ENCODE measurements at regions not wholly inside any gene's neighbourhood (a gene's known extent, or its start where the extent isn't known, plus 50 kb on each side); places are given as distances from the start of the nearest gene placed in this dataset.
"Not testable (repeated sequence)": the region's sequence is repeated elsewhere in the genome, so short reads cannot be mapped to it uniquely, and the experiment has no call there.

DNA sequence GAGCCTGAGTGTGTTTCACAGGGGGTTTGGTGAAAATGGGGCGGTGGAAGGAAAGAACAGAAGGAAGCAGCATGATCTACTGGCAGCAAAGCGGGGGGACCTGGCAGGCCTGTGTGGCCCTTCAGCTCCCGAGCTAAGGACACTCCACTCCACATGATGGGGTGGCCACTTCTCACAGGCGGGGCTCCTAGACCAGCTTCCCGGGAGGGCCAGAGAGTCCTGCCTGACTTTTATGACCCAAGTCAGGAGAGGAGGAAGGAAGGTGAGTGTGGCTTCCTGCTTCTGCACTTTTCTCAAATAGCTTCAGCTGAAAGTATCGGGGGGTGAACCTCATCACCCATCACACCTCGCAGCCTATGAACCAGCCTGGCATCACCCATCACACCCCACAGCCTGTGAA lies 117.5 kb upstream of the AFDN start:
- no peak for DNase-seq (ENCODE audit: low read depth in 2 of 2)

DNA sequence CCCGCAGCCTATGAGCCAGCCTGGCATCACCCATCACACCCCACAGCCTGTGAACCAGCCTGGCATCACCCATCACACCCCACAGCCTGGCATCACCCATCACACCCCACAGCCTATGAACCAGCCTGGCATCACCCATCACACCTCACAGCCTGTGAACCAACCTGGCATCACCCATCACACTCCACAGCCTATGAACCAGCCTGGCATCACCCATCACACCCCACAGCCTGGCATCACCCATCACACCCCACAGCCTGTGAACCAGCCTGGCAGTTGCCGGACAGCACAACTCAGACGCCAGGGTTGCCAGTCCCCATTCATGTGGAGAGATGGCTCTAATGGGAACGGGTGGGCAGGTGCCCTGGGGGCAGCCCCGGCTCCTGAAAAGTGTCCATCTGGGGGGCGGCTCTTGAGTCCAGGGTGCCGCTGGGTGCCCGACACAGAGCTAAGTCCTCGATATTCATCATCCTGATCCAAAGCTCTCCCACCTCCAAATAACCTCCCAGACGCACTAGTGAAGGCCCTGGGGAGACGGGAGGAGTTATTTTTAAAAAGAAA lies 116.9 kb upstream of the AFDN start:
- not testable (repeated sequence) for DNase-seq (ENCODE audit: low read depth in 2 of 2)

DNA sequence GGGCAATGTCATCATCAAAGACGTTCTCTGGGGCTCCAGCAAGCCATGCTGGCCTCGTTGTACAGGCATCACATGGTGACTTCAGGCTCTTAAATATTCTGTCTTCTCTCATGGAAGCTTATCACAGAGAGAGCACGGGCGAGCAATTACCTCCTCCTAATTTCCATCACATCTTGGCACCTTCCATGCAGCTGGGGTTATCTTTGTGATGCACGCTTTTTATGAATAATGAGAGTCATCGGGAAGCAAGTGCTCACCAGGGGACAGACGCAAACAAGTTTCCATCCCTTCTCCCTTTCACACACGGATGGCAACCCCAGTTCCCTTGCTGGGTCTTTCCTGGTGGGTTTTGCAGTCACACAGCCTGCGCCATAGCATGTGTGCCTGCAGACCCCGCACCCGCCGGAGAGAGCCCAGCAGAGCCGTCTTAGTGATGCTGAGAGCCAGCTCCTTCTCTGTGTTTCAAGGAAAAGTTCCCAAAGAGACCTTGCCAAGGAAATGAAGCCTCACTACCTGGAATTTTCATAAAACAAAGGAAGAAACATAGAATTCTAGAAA lies 116.3 kb upstream of the AFDN start:
- no peak for DNase-seq (ENCODE audit: low read depth in 2 of 2)

DNA sequence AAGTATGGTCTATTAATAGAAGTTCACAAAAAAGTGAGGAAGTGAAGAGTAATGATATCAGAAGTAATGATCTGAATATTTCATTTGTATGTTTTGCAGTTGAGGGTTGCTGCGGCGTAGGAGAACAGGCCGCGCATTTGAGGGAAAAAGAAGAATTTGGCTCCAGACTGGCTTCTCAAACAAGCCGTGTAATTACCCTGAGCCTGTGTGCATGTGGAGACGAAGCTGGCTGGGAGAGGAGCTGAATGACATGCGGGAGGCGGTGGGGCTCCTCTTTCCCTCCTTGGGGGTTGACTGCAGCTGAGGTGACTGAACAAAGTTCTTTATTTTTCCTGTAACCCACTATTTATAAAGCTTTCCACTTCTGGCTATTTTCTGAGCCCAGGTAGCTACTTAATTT lies 115.5 kb upstream of the AFDN start:
- DNase-seq (ENCODE audit: low read depth in 2 of 2): no peak

DNA sequence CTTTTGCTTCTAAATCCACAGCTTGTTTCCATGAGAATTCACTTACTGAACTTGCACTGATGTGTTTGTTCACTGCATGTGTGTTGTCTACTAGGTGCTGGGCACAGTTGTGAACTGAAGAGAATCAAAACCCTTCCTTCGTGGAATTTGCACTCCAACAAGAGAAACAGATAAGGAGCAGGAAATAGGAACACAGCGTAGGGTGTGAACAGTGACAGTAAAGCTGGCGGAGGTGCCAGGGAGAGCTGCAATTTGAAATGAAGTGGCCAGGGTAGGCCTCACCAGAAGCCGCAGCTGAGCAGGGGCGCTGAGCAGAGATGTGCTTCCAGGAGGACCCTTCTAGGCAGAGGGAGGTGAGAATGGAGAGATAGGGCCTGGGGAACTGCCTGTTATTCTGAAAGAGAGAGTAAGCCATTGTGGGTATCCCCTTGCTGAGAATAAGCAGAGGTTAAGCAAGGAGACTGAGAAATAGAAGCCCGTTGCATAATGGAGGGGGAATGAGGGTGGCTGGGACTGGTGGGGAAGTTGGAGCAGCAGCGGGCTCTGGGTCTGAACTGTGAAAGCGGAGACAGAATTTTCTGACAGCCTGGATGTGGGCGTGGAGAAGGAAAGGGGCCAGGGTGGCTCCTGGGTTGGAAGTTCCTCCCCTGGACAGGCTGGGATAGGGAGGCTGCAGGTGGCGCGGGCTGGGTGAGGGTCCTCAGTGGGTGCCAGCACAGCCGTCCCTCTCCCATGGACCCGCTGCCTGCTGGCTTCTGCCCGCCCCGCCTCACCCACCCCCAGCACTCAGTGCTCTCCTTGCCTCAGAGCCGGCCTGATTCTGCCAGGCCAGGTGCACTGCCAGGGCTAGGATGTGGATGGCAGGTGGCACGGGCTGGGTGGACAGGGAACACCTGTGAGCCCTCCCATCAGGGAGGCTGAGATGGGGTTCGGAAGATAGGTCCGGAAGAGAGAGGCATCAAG lies 114.7 kb upstream of the AFDN start:
- no peak for DNase-seq (ENCODE audit: low read depth in 2 of 2)

DNA sequence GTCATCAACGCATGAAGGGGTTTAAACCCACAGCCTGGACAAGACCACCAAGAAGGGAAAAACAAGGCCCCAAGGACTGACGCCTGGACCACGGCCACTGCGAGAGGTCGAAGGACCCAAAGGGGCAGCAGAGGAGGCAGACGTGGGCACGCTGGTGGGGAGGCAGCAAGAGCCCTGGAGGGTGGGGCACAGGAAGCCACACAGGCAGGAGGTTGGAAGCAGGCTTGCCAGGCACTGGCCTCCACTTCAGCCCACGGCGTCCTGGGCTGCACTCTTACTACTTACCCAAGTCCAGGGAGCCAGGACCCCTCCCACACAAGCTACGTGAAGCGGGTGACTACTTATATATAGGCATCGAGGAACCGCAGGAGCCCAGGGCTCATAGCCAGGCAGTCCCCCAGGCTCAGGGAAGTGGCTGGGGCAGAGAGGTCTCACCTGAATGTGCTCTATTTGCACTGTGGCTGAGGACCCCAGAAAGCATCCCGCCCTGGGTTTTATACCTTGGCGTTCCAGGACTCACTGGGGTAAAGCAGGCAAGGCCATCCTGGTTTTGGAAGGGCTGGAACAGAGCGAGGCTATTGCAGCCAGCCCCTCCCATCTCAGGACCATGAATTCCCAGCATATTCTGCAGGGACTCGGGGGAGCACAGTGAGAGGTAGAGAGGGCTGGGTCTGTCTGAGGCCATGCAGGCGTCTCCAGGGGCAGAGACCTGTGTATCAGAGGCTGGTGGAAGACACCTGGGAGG lies 113.8 kb upstream of the AFDN start:
- no peak for DNase-seq (ENCODE audit: low read depth in 2 of 2)

DNA sequence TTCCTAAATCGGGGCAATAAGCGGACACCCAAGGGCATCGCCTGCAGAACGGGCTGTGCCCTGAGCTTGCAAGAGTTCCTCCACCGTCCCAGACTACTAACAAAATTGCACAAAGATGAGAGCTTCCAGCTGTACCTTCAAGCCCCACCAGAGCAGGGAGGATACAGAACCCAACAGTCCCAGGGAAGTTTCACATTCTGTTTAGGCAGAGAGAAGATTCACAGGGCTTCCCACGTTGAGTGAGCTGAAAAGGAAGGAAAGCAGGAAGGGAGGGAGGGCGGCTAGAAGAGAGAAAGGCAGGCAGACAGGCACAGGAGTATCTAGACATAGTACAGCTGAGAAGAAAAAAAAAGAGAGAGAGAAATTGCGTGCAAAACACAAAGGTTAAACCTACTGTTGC lies 112.6 kb upstream of the AFDN start:
- no peak for DNase-seq (ENCODE audit: low read depth in 2 of 2)

DNA sequence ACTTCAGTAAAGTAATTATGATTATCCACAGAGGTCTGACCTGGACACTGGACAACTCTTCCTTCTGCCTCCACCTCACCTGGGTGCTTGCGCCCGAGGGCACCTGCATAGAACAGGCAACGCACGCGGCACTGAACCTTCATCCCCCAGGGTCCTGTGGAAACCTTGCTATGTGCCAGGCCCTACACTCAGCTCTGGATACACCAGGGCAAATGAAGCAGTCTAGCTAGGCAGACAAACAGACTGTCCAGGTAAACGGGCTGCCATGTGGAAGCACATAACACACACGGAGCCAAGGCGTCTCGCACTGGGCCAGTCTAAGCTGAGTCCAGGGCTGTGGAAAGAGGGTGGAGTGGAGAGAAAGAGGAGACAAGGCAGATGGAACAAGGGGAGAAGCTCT lies 109.3 kb upstream of the AFDN start:
- DNase-seq (ENCODE audit: low read depth in 2 of 2): no peak

DNA sequence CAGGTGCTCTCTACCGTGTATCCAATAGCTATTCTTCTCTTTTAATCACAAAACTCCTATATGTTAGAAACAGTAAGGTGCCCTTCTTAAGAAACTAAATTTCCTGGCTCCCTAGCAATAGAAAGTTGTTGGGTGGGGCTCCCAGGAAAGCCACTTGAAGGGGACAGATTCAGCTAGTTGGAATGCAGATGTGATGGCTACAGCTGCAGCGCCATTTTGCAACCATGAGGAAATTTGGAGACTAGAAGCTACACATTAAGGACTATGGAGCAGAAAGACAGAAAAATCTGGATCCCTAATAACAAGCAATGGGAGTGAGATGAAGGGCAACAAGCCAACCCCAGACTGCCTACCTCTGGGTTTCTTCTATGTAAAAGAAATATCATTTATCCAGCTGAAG lies 108.8 kb upstream of the AFDN start:
- DNase-seq (ENCODE audit: low read depth in 2 of 2): no peak

DNA sequence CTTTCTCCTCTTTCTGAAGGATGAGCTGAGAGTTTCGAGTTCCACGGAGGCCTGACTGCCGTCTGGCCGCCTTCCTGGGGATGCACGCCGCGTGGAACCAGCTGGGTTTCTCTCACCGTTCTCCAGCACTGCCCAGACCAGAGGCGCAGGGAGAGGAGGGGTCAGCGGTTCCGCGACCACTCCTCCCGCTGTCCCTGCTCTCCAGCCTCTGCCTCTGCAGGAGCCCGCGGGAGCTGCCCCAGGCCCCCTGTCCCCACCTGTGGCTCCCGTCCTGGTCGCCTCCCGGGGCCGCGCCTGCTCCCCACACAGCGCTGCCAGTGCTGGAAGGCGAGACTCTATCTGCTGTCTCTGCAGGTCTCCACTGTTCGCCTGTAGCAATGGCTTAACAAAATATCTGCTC lies 106.8 kb upstream of the AFDN start:
- no peak for DNase-seq (ENCODE audit: low read depth in 2 of 2)

DNA sequence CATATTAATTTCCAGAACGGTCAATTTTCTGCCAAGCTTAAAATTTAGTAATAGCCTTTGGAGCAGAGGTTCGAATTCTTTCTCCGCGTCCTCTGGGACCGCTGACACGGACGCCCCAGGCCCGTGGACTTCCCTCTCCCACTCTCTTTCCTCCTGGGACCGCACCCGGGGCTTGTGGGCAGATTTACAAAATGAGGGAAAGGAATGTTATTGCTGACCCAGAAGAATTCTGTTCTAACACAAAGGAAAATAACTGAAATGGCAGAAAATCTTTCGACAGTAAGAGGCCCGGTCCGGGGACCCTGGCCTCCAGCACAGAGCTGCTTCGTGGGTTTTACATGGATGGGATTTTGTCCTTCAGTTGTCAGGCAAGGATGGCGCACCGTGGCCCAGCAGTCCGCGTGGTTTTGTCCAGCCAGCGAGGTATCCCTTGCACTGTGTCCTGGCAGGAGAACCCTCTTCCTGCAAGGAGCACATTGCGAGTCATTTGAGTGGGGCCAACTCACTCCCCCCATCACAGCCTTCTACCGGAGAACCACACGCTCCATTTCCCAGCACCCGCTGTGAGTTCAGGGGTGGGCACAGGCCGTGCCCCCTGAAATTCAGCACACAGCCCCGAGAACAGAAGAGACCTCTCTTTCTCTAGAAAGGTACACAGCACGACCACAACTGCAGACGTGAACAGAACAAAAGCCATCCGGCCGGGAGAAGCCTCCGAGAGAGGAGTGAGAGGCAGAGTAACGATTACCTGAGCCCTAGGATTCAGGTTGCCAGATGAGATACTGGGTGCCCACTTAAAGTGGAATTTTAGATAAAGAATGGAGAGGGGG lies 106.0 kb upstream of the AFDN start:
- no peak for DNase-seq (ENCODE audit: low read depth in 2 of 2)

DNA sequence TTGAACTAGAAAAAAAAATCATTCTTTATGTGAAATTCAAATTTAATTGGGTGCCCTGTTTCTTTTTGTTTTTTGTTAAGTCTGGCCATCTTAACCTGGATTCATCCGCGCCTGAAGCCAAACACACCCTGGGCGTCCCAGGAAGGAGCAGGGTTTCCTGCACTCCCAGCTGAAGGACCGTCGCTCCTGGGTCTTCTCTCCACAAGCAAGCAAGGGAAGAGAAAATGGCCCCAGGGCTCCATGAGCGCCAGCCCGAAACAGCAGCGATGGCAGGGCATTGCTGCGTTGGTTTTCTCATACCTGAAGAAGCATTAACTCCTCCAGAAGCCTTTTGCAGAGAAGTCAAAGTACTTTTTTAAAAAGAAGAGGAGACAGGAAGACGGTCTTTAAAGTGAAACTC lies 105.4 kb upstream of the AFDN start:
- no peak for DNase-seq (ENCODE audit: low read depth in 2 of 2)

DNA sequence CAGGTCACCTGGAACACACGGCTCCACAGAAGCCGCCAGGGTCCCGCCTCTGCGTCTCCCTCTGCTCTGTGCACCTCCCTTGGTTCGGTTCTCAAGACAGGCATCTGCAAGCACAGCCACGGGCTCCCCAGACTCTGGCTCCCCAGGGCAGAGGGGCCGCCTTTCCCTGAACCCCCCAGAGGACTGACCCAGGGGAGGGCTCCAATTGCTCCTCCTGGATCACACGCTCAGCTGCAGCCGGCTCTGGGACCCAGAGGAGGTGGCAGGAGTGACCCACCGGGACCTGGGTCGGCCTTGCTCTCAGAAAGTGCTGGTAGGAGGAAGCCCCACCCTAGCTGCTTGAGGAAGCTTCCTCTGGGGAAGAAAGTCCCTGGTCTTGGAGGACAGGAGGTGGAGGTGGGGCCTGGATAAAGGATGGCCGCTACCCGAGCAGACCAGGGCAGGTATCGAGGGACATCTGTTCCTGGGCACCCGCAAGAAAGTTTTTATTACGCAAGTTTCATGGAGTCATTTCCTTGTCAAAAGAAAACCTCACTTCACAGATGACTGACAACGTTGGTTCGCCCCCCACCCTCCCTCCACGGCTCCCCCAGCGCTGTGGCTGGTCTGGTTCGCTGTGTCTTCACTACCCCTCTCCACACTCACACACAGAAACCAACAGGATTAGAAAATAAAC lies 103.9 kb upstream of the AFDN start:
- no peak for DNase-seq (ENCODE audit: low read depth in 2 of 2)

DNA sequence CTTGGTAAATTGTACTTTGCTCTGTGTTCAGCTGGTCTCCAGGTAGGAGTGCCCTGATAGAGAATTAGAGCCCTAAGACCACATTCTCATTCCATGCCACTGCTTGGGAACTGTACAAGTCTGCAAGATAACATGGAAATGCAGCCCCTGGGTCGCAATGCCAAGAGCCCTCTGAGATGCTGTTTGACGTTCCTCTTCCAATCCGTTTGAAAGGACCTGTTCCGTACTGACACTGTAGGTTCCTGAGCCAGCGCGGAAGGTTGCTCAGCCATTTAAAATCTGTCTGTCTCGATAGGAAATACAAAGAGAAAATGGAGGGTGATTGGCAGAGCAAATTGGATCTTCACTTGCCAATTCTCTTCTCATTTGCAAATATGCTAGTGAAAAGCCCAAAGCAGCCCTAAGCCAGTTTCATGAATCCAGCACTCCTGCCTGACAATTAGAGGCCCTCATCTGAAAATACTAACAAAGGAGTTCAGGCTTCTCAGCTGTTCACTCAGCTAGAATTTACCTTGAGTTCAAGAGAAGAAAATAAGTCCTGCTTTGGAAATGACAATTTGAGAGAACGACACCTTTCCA lies 100.6 kb upstream of the AFDN start:
- DNase-seq (ENCODE audit: low read depth in 2 of 2): no peak

DNA sequence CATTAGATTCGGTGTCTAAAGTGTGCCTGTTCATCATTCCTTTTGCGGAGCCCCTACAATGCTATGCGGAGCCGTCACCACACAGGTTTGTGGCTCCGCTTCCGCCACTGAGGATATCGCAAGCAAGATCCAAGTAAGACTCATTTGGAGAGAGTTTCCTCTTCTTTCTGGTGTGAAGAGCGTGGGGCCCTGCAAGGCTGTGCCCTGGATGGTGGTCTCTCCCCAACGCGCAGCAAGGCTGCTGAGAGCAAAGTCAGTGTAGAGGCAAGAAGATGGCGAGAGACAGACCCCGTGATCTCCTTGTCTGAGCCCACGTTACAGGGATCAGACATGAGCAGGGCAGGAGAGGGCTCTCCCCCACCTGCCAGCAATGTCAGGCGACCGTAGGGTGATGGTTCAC lies 96.3 kb upstream of the AFDN start:
- DNase-seq (ENCODE audit: low read depth in 2 of 2): no peak

DNA sequence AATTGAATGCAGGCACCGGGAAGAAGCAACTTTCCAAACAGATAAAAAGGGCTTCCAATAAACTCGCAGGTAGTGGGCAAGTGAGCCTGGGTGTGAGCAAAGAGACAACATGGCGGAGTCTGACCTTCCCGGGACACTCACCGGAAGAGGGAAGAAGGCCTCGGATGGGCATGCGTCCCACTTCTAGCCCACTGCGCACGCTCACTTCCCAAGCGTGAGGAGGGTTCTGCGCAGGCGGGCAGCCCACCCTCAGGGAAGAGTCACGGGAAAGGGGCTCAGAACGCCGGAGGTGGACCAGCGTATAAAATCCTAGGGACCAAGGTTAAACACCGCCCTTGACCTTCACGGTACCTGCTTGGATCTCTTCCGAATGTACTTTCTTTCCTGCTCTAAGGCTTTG lies 95.5 kb upstream of the AFDN start:
- DNase-seq (ENCODE audit: low read depth in 2 of 2): no peak

DNA sequence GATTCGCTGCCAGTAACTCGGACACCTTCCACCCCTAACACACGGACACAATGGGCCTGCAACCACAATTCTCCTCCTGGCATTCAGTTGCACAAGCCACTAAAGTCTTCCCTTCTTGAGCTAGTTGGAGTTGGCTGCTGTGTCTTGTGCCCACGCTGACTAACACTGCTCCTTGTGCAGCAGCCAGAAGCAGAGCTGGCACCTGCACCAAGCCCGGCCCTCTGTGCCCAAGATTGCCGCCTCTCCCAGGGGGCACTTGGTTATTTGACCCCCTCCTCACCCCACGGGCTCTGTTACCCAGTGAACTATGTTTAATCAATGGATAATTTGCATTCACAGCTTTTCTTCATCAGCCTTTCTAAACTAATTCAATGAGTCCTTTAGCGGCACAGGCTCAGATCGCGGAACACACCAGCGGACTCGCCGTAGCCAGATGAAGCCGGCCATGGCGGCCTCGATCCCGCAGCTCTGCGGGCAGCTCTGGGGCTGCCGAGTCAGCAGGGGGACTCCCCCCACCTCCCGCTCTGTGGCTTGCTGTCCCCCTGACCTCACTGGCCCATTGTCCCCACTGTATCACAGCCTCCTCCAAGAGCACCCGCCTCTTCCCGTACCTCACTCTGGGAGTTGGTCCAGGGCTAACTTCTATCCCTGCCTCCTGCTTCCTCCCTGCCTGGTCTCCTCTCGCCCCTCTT lies 94.8 kb upstream of the AFDN start:
- DNase-seq (ENCODE audit: low read depth in 2 of 2): no peak

DNA sequence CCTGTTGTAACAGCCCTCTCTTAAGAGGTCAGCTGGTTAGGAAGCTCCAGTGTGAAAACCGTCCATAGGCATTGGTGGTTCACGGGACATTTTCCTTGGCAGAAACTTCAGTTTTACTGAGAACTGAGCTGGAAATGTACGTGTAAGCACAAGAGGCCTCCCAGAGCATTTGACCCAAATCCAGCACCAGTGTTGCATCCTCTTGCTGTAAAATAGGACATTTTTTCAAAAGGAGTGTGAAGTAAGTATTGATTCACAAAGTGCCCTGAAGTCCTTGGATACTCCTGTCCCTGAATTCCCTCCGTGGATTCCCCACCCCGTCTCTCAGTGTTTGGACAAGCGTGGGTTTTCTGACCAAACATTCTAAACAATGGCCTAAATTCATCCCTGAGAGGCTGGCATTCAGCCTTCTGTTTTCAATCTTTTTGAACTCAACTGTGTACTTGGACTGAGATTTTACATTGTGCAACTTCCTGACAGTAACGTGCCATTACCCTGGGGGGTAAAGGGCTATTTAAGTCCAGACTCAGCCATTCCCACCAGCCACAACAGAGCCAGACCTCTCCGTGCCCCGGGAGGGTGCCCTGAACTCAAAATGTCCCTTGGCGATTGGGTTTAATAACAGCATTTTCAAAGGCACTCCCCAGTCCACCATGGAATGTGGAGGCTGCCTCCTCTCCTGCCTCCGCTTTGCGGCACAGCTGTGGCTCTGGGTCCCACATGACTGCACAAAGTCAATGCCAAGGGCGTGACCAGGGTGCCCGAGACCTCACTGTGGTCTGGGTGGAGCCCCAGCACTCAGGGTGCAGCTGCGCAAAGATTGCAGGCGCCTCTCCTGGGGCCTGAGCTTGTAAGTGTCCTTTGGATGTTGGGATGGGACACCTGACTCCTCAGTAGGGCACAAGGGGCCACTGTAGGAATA lies 92.7 kb upstream of the AFDN start:
- DNase-seq (ENCODE audit: low read depth in 2 of 2): no peak

DNA sequence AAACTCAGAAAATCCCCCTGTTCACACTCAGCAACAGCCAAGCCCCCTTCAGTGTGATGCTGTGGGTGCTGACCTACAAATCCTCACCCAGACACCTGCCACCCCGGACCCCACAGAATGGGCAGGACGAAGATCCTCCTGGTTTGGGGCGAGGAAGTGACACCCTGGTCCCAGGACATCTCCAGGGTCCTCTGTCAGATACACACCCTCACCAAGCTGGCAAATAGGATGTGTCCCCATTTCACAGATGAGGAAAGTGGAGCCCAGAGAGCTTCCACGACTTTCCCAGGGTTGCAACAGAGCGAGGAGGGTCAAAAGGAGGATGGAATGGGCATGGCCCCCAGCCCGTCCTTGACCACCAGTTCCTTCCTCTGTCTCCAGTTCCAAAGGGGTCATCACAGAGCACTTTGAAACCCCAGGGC lies 92.0 kb upstream of the AFDN start:
- DNase-seq (ENCODE audit: low read depth in 2 of 2): no peak
